ENCODE measurements at regions not wholly inside any gene's neighbourhood (a gene's known extent, or its start where the extent isn't known, plus 50 kb on each side); places are given as distances from the start of the nearest gene placed in this dataset.
A peak's percentile ranks its signal among the peaks of the same experiment; 100 is the strongest.
"Not testable (repeated sequence)": the region's sequence is repeated elsewhere in the genome, so short reads cannot be mapped to it uniquely, and the experiment has no call there.

- H3K27me3 ChIP-seq (ENCODE audit: insufficient read depth in 3 of 3, low read length in 2 of 3); ATAC-seq; H3K9me3 ChIP-seq; intact Hi-C loops (cut with DNase I); H3K4me3 ChIP-seq; H3K4me1 ChIP-seq; DNase-seq; H3K27ac ChIP-seq; H3K36me3 ChIP-seq (ENCODE audit: insufficient read depth in 1 of 2, low read depth in 1 of 2): not testable (repeated sequence)
- WGBS, 3 donors: no CpG with 5 or more reads among the region's 28 CpGs
Observed at GRCh38 chr20:26059324-26059723, 362.7 kb upstream of the ZNF337 start.

GRCh38 chr20:26058446-26058845 lies 361.8 kb upstream of the ZNF337 start:
- H3K4me1 ChIP-seq; H3K27me3 ChIP-seq (ENCODE audit: insufficient read depth in 3 of 3, low read length in 2 of 3); H3K9me3 ChIP-seq; H3K4me3 ChIP-seq; DNase-seq; H3K36me3 ChIP-seq (ENCODE audit: insufficient read depth in 1 of 2, low read depth in 1 of 2); ATAC-seq; H3K27ac ChIP-seq; intact Hi-C loops (cut with DNase I): not testable (repeated sequence)
- no CpG with 5 or more reads among the region's 10 CpGs for WGBS, 3 donors

- ATAC-seq: peak in 3 of 4 donors; percentile 23 to 78 (median 33)
- H3K27me3 ChIP-seq (ENCODE audit: insufficient read depth in 3 of 3, low read length in 2 of 3); H3K27ac ChIP-seq; H3K9me3 ChIP-seq; H3K4me3 ChIP-seq; H3K36me3 ChIP-seq (ENCODE audit: insufficient read depth in 1 of 2, low read depth in 1 of 2); H3K4me1 ChIP-seq; intact Hi-C loops (cut with DNase I); DNase-seq: not testable (repeated sequence)
- no CpG with 5 or more reads among the region's 41 CpGs for WGBS, 3 donors
Observed at GRCh38 chr20:26057135-26057752, 360.6 kb upstream of the ZNF337 start.

- WGBS, 3 donors: 94% methylated on average over 2 of the region's 4 CpGs; no CpG with 5 or more reads in 2 of the 3 donors
- ATAC-seq; H3K4me1 ChIP-seq; H3K4me3 ChIP-seq; H3K36me3 ChIP-seq (ENCODE audit: insufficient read depth in 1 of 2, low read depth in 1 of 2); DNase-seq; H3K9me3 ChIP-seq; H3K27me3 ChIP-seq (ENCODE audit: insufficient read depth in 3 of 3, low read length in 2 of 3); intact Hi-C loops (cut with DNase I); H3K27ac ChIP-seq: not testable (repeated sequence)
Observed at GRCh38 chr20:26025792-26026191, 329.1 kb upstream of the ZNF337 start.

- H3K36me3 ChIP-seq (ENCODE audit: insufficient read depth in 1 of 2, low read depth in 1 of 2); H3K27ac ChIP-seq; H3K9me3 ChIP-seq; H3K4me3 ChIP-seq; H3K4me1 ChIP-seq; DNase-seq; ATAC-seq; intact Hi-C loops (cut with DNase I); H3K27me3 ChIP-seq (ENCODE audit: insufficient read depth in 3 of 3, low read length in 2 of 3): not testable (repeated sequence)
- WGBS, 3 donors: no CpG with 5 or more reads among the region's 6 CpGs
Observed at GRCh38 chr20:26010942-26011276, 314.3 kb upstream of the ZNF337 start.

GRCh38 chr20:26010224-26010941 lies 313.7 kb upstream of the ZNF337 start:
- H3K27me3 ChIP-seq (ENCODE audit: insufficient read depth in 3 of 3, low read length in 2 of 3); intact Hi-C loops (cut with DNase I); H3K9me3 ChIP-seq; H3K36me3 ChIP-seq (ENCODE audit: insufficient read depth in 1 of 2, low read depth in 1 of 2); DNase-seq; H3K4me1 ChIP-seq; ATAC-seq: not testable (repeated sequence)
- 10 to 23% (median 15%) methylated on average over 8 to 10 of the region's 13 CpGs for WGBS, 3 donors
- peak overlapping the region; percentile 72 for H3K4me3 ChIP-seq
- H3K27ac ChIP-seq: peak overlapping the region; percentile 67

- H3K27me3 ChIP-seq (ENCODE audit: insufficient read depth in 3 of 3, low read length in 2 of 3); intact Hi-C loops (cut with DNase I); H3K36me3 ChIP-seq (ENCODE audit: insufficient read depth in 1 of 2, low read depth in 1 of 2); H3K9me3 ChIP-seq; H3K4me1 ChIP-seq: not testable (repeated sequence)
- WGBS, 3 donors: 26 to 39% (median 28%) methylated on average over 38 to 39 of the region's 39 CpGs
- DNase-seq (peak; percentile 79 to 91), ATAC-seq (peak in 2 of 4 donors; percentile 40 to 58)
- Histone ChIP-seq H3K27ac (peak overlapping the region; percentile 67), H3K4me3 (peak overlapping the region; percentile 72)
Observed at GRCh38 chr20:26009402-26010223, 313.0 kb upstream of the ZNF337 start.

DNA sequence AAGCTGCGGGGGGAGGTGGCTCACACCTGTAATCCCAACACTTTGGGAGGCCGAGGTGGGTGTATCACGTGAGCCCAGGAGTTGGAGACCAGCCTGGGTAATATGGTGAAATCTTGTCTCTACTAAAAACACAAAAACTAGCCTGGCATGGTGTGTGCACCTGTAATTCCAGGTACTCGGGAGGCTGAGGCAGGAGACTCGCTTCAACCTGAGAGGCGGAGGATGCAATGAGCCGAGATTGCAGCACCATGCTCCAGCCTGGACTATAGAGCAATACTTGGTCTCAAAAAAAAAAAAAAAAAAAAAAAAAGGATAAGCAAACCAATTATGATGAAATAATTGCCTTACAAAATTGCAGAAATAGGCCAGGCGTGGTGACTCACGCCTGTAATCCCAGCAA lies 311.4 kb upstream of the ZNF337 start:
- H3K4me1 ChIP-seq; H3K27ac ChIP-seq; ATAC-seq; H3K9me3 ChIP-seq; H3K27me3 ChIP-seq (ENCODE audit: insufficient read depth in 3 of 3, low read length in 2 of 3); H3K4me3 ChIP-seq; DNase-seq; H3K36me3 ChIP-seq (ENCODE audit: insufficient read depth in 1 of 2, low read depth in 1 of 2); intact Hi-C loops (cut with DNase I): not testable (repeated sequence)
- WGBS, 3 donors: 92 to 95% (median 94%) methylated on average over 9 of the region's 9 CpGs

DNA sequence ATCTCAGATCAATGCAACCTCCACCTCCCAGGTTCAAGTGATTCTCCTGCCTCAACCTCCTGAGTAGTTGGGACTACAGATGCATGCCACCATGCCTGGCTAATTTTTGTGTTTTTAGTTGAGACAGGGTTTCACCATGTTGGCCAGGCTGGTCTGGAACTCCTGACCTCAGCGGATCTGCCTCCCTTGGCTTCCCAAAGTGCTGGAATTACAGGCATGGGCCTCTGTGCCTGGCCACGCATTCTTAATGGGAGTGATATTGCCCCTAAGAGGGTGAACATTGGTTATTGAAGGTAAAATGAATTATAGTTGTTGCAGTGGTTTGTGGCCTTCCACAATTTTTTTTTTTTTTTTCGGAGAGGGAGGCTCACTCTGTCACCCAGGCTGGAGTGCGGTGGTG lies 309.5 kb upstream of the ZNF337 start:
- H3K4me3 ChIP-seq; H3K27ac ChIP-seq; ATAC-seq; H3K36me3 ChIP-seq (ENCODE audit: insufficient read depth in 1 of 2, low read depth in 1 of 2); intact Hi-C loops (cut with DNase I); H3K4me1 ChIP-seq; H3K9me3 ChIP-seq; DNase-seq; H3K27me3 ChIP-seq (ENCODE audit: insufficient read depth in 3 of 3, low read length in 2 of 3): not testable (repeated sequence)
- 87 to 96% (median 94%) methylated on average over 4 of the region's 4 CpGs for WGBS, 3 donors

GRCh38 chr20:26003959-26004358 lies 307.3 kb upstream of the ZNF337 start:
- H3K4me3 ChIP-seq; H3K4me1 ChIP-seq; intact Hi-C loops (cut with DNase I); H3K27ac ChIP-seq; H3K9me3 ChIP-seq; DNase-seq; H3K36me3 ChIP-seq (ENCODE audit: insufficient read depth in 1 of 2, low read depth in 1 of 2); ATAC-seq; H3K27me3 ChIP-seq (ENCODE audit: insufficient read depth in 3 of 3, low read length in 2 of 3): not testable (repeated sequence)
- 67 to 69% (median 68%) methylated on average over 3 of the region's 3 CpGs for WGBS, 3 donors

DNA sequence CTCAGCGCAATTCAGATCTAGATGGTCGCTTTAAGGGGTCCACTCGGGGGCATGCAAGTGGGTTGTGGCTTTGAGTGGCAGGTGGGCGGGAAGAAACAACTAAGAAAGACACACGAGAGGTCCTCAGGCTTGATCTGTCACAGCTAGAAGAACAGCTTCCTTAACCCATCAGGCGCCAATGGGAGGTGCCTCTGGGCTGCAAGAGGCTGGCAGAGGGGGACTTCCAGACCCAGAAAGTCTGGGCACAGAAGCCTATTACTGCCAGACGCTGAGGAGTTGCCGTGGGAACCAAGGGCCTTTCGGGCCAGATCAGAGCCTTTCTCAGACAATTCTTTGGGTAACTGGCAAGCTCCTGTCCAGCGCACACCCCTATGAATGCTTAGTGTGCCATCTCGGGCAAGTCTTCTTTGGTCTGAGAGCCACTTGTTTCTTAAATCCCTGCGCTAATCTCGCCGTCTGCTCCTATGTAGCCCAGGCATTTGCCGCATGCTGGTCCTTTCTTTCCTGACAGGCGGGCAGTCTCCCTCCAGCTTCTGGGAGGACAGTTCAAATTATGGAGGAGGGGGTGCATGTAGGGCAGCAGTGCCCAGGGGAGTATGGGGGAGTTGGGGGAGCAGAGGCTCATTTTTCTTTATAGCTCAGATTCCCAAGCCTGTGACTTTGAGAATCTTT lies 300.9 kb upstream of the ZNF337 start:
- DNase-seq; H3K36me3 ChIP-seq (ENCODE audit: insufficient read depth in 1 of 2, low read depth in 1 of 2); H3K27me3 ChIP-seq (ENCODE audit: insufficient read depth in 3 of 3, low read length in 2 of 3); H3K27ac ChIP-seq; ATAC-seq; H3K9me3 ChIP-seq; intact Hi-C loops (cut with DNase I); H3K4me3 ChIP-seq; H3K4me1 ChIP-seq: not testable (repeated sequence)
- WGBS, 3 donors: 79 to 80% (median 80%) methylated on average over 16 of the region's 16 CpGs
